ENCODE measurements at regions not wholly inside any gene's neighbourhood (a gene's known extent, or its start where the extent isn't known, plus 50 kb on each side); places are given as distances from the start of the nearest gene placed in this dataset.
"Not testable (repeated sequence)": the region's sequence is repeated elsewhere in the genome, so short reads cannot be mapped to it uniquely, and the experiment has no call there.

- TF ChIP-seq, protein P1, sequence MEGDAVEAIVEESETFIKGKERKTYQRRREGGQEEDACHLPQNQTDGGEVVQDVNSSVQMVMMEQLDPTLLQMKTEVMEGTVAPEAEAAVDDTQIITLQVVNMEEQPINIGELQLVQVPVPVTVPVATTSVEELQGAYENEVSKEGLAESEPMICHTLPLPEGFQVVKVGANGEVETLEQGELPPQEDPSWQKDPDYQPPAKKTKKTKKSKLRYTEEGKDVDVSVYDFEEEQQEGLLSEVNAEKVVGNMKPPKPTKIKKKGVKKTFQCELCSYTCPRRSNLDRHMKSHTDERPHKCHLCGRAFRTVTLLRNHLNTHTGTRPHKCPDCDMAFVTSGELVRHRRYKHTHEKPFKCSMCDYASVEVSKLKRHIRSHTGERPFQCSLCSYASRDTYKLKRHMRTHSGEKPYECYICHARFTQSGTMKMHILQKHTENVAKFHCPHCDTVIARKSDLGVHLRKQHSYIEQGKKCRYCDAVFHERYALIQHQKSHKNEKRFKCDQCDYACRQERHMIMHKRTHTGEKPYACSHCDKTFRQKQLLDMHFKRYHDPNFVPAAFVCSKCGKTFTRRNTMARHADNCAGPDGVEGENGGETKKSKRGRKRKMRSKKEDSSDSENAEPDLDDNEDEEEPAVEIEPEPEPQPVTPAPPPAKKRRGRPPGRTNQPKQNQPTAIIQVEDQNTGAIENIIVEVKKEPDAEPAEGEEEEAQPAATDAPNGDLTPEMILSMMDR (conservative IDR thresholded peaks at IDR 0.05; ENCODE audit: low read length) = no peak
- no peak for DNase-seq (ENCODE audit: low read depth)
- H3K4me3 ChIP-seq (ENCODE audit: low read length) = no peak overlapping the region
Measured at GRCh38 chr4:107351196-107351595, 315.1 kb upstream of the DKK2 start.

DNA sequence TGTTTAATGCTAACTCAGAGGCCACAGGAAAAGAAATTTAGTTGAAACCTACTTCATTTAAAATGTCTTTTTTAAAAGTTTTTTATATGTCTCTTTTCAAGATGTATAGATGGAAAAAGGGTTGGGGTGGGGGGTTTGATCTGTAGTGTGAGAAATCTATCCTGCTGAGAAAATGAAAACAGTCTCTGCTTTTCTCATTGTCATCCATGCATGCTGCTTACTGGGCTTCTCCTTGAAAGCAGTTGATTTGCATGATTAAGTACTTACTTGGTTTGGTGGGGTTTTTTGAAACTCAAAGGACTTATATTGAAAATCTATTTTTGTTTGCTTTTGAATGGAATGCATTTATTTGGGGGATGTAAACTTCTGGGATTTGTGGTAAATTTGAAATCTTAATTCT, 313.6 kb upstream of the DKK2 start:
- H3K4me3 ChIP-seq (ENCODE audit: low read length) = no peak overlapping the region
- DNase-seq (ENCODE audit: low read depth) = no peak
- TF ChIP-seq, protein P1 (conservative IDR thresholded peaks at IDR 0.05; ENCODE audit: low read length) = no peak

DNA sequence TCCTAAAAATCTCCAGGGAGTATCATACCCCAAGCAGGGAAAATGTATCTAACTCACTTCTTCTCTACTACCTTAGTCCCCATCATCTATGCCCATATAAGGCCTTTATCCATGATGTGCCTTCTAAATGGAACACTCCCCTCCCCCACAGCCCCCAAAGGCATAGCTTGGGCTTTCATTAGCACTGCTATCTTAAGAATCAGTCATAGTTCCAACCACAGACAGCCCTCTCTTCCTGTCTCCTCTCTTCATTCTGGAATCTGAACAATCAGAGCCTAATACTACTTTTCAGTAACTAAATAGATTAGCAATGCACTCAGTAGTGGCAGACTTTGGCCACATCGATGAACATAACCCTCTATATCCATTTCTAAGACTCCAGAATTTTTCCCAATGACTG, 313.2 kb upstream of the DKK2 start:
- TF ChIP-seq, protein P1 (conservative IDR thresholded peaks at IDR 0.05; ENCODE audit: low read length) = no peak
- H3K4me3 ChIP-seq (ENCODE audit: low read length) = no peak overlapping the region
- peak; percentile 3 for DNase-seq (ENCODE audit: low read depth)

- no peak for DNase-seq (ENCODE audit: low read depth)
- TF ChIP-seq, protein P1 (conservative IDR thresholded peaks at IDR 0.05; ENCODE audit: low read length) = no peak
Measured at GRCh38 chr4:107348188-107349050, 312.3 kb upstream of the DKK2 start.

DNA sequence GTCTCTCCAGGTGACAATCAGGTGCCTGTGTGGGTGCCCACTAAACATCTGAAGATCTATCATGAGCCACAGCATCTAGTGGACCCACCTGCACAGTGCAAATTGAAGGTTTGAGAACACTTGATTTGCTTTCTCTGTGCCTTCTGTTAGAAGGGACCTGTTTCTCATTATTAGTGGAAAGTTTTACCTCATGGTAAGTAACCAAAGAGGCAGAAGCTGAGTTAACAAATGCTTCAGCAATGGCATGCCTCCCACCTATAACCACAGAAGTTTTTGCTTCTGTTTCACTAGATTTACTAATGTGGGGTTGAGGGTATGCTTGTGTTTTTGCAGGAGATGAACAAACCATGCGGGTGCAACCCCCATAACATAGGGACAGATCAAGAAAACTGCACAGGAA, 297.4 kb upstream of the DKK2 start:
- H3K4me3 ChIP-seq (ENCODE audit: low read length) = no peak overlapping the region
- TF ChIP-seq, protein P1 (conservative IDR thresholded peaks at IDR 0.05; ENCODE audit: low read length) = no peak
- no peak for DNase-seq (ENCODE audit: low read depth)

More at GRCh38 chr4:107348188-107349050, 312.3 kb upstream of the DKK2 start:
- H3K4me3 ChIP-seq (ENCODE audit: low read length) = no peak overlapping the region

DNA sequence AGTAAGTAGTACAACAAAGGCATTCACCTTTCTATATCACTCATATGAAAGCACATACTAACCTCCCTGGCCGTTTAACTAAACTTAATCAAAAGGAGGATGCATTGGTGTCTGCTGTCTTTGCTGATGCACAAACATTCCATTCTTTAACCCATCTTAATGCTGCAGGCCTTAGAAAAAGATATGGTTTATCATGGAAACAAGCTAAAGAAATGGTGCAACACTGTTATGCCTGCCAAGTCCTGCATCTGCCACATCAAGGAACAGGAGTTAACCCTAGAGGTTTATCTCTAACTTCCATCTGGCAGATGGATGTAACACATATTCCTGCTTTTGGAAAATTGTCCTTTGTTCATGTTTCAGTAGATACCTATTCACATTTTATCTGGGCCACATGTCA, 296.5 kb upstream of the DKK2 start:
- DNase-seq (ENCODE audit: low read depth); H3K4me3 ChIP-seq (ENCODE audit: low read length): not testable (repeated sequence)

DNA sequence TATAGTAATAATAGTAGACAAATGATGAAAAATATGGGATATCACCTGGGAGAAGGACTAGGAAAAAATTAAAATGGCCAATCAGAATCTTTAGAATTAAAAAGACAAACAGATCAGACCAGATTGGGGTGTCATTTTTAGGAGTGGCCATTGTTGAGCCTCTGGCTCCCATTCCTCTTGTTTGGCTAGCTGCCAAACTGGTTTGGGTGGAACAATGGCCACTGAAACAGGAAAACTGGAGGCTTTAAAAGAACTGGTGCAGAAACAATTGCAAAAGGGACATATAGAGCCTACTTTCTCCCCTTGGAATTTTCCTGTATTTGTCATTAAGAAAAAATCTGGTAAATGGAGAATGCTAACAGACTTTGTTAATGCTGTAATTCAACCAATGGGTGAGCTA, 294.8 kb upstream of the DKK2 start:
- H3K4me3 ChIP-seq (ENCODE audit: low read length) = no peak overlapping the region
- TF ChIP-seq, protein P1 (conservative IDR thresholded peaks at IDR 0.05; ENCODE audit: low read length) = no peak
- no peak for DNase-seq (ENCODE audit: low read depth)

Data from AG10803 (cell line).